HG02870 (cell line): ENCODE measurements at regions not wholly inside any gene's neighbourhood (a gene's known extent, or its start where the extent isn't known, plus 50 kb on each side); places are given as distances from the start of the nearest gene placed in this dataset.
"Not testable (repeated sequence)": the region's sequence is repeated elsewhere in the genome, so short reads cannot be mapped to it uniquely, and the experiment has no call there.

Experiments used
- ATAC-seq: cut with Tn5 transposase; IDR thresholded peaks from one replicate; pipeline ENCODE4 v1.9.1; 2021; ENCODE audit warnings: mild to moderate bottlenecking, moderate library complexity; ENCODE audit not compliant: unreplicated experiment

DNA sequence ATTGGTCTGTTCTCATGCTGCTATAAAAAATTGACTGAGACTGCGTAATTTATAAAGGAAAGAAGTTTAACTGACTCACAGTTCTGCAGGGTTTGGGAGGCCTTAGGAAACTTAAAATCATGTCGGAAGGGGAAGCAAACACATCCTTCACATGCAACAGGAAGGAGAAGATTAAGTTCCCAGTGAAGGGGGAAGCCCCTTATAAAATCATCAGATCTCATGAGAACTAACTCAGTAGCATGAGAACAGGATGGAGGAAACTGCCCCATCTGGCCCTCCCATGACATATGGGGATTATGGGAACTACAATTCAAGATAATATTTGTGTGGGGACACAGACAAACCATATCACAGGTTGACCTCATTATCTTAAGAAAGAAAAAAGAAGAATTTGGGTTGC, 134.5 kb downstream of the PPP1R3A start:
- peak; percentile 53 for ATAC-seq

DNA sequence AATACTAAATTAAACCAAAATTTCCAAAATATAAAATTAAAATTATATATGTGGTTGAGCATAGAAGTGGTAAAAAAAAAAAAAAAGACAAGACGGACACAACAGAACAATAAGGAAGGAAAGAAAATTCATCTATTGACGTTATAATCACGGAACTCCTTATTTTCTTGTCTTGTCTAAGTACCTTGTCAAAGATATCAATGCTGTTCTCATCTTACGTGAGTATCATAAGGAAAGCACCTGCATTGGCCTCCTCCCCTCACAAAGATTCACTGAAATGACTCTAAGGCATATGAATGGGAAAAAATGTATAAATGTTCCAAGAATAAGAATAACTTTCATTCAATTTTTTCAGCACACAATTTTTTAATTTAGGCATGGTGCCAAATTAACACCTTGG, 135.4 kb downstream of the PPP1R3A start:
- ATAC-seq = no peak

DNA sequence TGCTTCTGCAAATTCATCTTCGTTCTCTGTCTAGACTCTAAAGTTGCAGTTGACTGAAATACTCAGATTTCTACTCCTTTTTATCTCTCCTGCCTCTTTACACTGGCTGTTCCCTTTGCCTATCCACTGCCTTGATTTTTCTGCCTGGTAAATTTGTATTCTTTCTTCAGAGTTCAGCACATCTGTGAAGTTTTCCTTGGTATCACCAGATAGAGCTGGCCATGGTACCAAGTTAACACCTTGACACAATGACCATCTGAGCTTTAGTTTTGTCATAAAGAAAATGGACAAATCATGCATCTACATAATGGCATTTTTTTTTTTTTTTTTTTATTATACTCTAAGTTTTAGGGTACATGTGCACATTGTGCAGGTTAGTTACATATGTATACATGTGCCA, 143.0 kb downstream of the PPP1R3A start:
- ATAC-seq = no peak

DNA sequence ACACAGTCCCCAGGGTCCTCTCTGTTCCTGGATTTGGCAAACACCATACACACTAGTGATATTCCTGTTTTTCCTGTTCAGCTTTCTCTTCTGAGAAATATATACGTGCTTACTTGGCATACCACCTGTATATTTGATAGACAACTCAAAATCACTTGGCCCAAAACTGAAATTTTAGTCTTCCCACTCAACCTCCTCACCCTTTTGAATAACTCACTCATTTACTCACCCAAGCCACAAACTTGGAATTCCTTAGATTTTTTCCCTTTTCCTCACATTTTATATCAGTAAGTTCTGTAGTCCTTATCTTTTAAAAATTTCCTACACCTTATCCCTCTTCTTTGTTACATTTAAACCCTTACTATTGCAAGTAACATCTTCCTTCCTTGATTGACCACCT, 143.4 kb downstream of the PPP1R3A start:
- ATAC-seq = no peak

DNA sequence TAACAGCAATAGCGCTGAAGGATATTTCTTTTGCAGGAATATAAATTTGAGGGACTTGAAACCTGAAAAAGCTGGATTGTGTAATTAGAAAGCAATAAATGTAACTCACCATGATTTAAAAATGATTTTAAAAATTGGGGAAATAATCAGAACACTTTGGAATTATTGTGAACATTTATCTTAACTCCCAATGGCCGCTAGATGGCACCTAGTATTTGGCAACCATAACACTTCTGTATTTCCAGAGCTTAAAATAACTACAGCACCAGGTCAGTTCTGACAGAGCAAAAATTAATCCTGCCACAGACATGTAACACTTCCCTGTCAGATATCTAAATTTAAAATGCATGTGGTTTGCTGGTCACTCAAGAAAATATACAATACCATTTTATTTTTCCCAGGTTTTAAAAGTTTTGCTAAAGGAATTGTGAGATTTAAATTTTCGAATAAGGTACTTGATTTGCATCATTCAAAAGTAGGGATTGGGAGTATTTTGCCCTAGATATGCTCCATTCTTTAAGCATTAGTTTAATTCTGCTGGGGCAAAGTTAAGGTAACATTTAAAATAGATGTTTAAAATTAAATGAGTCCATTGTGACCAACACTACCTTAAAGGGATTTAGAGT, 144.5 kb downstream of the PPP1R3A start:
- ATAC-seq = peak; percentile 94

DNA sequence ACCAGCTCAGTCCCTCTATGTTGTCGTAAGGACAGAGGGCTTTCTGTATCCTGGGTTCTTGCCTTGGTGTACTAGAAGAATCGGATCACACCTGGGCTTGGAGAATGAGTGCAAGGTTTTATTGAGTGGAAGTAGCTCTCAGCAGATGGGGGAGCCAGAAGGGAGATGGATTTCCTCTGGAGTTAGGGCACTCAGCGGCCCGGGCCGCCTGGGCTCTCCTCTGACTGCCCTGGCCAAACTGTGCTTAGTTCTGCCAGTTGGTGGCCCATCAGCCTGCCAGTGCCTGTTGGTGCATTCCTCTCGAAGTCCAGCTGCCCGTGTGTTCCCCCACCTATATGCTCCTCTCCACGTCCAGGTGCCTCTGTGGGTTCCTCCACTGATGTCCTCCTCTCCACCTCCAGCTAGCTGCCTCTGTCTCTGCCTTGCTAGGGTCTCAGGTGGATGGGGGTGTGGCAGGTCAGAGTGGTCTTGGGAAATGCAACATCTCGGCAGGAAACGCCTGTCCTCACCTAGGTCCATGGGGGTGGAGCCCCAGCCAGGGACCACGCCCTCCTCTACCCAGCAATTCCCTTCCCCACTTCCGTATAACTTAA, 148.6 kb downstream of the PPP1R3A start:
- ATAC-seq = no peak

DNA sequence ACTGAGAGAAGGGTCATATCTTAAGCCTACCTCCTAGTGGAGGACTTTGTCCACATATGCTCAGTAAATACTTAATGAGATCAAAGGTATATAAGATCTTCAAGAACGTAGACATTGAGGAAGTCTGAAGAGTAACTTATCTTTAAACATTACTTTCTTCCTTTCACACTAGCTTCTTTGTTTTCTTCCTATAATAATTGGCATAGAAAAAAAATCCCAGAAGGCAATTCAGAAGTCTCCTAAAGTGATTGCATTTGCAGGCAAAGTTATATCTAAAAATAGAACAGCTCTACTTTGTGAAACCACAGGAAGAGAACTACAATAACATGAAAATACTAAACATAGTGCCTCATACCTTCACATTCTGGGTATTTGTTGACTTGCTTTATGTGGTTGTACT, 150.4 kb downstream of the PPP1R3A start:
- ATAC-seq = no peak

DNA sequence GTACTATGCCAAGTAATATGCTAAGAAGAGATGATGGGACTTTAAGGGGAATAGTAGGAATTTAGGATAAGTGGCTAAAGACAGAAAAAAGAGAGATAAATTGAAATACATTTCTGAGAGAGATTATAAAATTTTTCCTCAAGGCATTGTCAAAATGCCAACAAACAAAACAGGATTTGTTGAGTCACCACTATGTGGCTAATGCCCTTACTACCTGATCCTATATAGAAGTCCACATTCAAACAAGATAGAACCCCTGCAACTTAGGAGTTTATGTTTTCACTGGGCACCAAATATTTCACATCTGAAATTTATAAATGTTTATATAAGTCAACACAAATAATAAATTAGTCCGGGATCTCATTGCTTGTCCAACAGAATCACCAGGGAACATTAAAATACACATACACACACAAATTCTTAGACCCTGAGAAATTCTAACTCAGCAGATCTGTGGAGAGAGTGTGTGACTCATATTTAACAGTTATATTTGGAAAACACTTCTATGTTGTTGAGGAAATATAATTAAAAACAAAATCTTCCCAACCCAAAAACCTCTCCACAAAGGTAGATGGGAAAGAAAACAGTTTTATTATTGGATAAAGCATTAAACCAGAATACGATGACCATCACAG, 154.3 kb downstream of the PPP1R3A start:
- no peak for ATAC-seq

DNA sequence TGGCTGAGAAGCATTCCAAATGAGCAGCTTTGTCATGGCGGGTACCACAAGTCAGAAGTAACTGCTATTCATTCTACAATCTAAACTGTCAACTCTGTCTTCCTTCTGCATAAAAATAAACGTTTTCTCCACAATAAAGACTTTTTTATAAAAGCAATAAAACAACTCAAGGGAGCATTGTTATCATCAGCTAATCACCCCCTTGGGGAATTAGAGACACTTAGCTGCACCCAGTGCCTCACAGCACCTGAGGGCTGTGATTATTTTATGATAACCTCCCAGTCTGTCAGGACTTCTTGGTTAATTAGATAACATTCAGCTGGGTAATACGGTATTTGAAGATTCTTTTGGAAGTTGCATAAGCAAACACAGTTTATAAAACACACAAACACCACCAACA, 155.6 kb downstream of the PPP1R3A start:
- ATAC-seq = no peak

DNA sequence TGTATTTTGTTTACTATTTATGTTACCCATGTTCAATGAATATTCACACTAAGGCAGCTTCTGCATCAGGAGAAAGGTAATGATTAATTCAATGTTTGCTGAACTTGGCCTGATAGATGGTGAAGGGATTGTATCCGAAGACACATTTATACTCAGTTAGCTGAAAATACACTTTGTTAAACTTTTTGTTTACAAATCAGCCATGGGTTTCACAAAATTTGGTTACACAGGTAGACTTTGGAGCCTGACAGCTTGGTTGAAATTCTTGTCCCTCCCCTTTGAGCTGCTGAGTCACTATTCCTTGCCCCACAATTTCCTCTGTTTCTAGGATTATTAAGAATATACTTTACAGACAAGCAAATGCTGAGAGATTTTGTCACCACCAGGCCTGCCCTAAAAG, 162.6 kb downstream of the PPP1R3A start:
- no peak for ATAC-seq

DNA sequence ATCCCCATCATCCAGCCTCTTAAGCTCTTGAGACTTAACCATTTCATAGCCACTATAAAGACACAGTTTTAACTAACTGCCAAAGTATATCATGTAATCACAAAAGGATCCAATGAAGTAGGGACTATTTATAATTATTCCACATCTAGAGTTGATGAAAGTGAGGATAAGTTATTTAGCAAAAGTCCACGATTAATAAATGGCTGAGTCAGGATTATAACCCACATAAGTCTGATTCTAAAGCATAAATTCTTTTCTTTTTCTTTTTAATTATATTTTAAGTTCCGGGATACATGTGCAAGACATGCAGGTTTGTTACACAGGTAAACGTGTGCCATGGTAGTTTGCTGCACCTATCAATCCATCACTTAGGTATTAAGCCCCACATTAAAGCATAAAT, 166.1 kb downstream of the PPP1R3A start:
- ATAC-seq = no peak

DNA sequence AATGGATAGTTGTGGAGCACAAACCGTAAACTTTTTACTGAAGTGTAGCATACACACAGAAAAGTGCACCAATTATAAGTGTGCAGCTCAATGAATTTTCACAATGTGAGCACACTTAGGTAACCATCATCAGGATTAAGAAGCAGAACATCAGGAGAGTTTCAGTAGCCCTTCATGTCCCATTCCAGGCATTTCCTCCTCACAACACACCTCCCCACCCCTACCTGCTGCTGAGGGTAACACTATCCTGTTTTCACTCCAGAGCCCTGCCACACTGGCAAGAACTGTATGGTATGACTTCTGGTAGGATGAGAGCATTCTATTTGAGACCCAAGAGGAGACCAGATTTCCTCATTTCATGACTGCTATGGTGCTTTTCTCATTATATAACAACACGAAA, 166.5 kb downstream of the PPP1R3A start:
- no peak for ATAC-seq

DNA sequence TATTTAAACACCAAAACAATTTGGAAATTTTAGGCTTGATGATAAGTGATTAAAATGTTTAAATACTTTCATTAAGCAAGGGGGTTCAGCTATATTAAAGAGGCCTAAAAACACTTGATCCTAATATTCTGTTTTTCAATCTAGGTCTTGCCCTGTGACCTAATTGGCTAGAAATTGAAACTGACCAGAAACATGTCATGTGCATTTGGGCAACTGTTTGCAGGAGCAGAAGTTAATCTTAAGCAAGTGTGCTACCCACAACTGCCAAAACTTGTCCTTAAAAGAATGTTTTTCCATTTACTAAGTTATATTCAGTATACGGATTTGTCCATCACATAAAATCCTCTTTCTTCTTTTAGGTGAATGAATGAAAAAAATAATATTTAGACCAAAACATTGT, 167.3 kb downstream of the PPP1R3A start:
- no peak for ATAC-seq

DNA sequence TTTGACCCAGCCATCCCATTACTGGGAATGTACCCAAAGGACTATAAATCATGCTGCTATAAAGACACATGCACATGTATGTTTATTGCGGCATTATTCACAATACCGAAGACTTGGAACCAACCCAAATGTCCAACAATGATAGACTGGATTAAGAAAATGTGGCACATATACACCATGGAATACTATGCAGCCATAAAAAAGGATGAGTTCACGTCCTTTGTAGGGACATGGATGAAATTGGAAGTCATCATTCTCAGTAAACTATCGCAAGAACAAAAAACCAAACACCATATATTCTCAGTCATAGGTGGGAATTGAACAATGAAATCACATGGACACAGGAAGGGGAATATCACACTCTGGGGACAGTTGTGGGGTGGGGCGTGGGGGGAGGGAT, 170.4 kb downstream of the PPP1R3A start:
- not testable (repeated sequence) for ATAC-seq

DNA sequence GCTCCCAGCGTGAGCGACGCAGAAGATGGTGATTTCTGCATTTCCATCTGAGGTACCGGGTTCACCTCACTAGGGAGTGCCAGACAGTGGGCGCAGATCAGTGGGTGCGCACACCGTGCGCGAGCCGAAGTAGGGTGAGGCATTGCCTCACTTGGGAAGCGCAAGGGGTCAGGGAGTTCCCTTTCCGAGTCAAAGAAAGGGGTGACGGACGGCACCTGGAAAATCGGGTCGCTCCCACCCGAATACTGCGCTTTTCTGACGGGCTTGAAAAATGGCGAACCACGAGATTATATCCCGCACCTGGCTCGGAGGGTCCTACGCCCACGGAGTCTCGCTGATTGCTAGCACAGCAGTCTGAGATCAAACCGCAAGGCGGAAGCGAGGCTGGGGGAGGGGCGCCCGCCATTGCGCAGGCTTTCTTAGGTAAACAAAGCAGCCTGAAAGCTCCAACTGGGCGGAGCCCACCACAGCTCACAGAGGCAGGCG, 175.8 kb downstream of the PPP1R3A start:
- ATAC-seq = not testable (repeated sequence)

DNA sequence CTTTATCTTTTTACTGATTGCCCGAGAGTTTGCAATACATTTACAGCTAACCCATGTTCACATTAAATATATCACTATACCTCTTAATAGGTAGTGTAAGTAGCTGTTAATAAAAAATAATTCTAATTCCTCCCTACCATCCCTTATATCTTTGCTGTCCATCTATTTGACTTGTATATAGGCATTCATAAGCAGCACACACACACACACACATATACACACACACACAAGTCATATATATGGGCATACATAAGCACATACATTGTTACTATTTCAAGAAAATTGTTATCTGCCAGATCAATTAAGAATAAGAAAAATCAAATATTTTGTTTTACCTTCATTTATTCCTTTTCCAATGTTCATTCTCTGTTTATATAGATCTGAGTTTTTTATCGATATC, 176.4 kb downstream of the PPP1R3A start:
- no peak for ATAC-seq

DNA sequence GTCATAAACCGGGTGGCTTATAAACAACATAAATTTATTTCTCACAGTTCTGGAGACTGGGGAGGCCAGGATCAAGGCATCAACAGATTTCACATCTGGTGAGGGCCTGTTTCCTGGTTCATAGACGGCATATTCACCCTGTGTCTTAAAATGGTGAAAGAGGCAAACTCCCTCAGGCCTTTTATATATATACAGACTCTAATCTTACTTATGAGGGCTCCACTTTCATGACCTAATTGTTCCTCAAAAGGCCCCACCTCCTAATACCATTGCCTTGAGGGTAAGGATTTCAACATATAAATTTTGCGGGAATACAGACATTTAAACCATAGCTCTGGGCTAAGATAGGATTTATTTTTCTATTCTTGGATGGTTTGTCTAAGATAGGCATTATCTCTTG, 187.2 kb downstream of the PPP1R3A start:
- ATAC-seq = no peak

DNA sequence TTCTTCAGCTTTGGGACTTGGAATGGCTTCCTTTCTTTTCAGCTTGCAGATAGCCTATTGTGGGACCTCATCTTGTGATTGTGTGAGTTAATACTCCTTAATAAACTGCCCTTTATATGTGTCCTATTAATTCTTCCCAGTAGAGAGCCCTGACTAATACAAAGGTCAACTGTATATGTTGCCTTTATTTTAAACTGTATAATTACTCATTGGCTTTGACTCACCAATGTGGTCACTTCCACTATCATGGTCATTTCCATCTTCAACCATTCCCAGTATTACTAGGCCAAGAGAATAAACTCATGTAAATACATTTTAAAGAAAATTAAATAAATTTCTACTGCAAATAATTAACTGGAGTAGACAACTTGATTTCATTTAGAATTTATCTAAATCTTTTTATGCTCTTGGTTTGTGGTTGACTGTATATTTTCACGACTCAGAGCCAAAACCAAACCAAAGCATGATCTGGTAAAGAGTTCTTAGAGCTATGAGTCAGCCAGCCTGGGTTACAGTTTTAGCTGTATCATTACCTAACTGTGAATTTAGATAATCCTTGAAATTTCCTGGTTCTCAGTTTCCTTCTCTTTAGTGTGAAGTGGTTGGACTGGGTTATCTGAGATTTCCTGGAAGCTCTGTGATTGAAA, 188.4 kb downstream of the PPP1R3A start:
- ATAC-seq = no peak

DNA sequence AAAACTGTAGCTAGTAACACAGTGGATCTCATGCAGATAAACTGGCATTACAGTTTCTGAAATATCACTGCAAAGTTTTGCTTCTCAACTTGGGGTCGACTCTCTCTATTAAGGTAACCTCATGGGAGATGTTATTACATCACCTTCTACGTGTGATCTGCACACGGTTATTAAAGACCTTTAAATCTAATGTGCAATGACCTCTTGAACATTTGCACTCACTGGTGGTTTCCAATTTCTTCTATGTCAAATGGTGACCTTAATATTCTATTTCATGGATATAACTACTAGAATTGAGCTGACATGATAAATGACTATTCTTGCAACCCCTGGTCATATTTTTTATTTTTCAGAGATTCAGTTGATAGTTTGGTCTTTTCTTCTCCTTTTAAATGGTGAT, 191.3 kb downstream of the PPP1R3A start:
- no peak for ATAC-seq

DNA sequence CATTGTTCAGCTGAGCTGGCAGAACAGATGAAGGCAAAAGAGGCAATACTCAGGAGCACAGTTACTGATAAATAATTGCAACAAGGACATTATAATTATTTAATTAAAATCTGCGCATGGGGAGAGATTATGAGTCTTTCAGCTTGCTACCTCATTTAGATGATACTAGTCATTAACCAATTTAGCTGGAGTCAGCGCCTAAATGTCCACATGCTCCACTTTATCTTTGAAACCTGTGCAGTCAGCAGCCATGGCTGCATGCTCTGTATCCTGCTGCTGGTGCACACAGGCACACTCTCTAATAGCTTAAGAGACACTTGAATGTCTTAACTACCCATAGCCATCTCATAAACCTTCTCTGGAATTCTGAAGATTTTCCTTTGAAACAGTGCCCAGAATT, 196.8 kb downstream of the PPP1R3A start:
- no peak for ATAC-seq

DNA sequence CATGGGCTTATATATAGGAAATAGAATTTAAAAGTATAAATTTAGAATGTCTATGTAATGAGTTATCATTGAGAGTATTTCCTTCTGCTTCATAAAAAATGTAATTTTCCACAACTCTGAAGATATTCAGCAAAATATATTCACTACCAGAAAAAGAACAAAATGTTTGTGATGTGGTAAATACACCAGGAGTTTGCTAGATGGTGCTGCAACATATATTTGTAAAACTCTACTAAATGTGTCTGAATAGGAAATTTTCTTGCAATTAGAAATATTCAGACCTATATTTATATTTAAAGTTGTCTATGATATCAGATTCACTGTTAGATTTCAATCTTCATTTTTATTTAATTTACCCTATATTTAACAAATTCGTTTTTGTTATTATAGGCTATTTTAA, 201.1 kb downstream of the PPP1R3A start:
- ATAC-seq = no peak
